SJSA1 (cell line): ENCODE measurements at regions not wholly inside any gene's neighbourhood (a gene's known extent, or its start where the extent isn't known, plus 50 kb on each side); places are given as distances from the start of the nearest gene placed in this dataset.

Source experiments
- DNase-seq, 2 experiments: peaks; one replicate each; pipeline ENCODE4 v3.0.0-alpha.2; 2015 to 2020; ENCODE audit warnings: low spot score in 2 of 2, low read depth in 1 of 2
- H3K27ac ChIP-seq: fragments of 250-450 bp; sonication (Bioruptor Pico); 2 replicates; pipeline ENCODE4 v1.5.1; 2020; ENCODE audit warnings: mild to moderate bottlenecking, moderate library complexity
- H3K27me3 ChIP-seq: fragments of 250-450 bp; sonication (Bioruptor Pico); replicated peaks from 2 replicates; pipeline ENCODE4 v1.5.1; 2020; ENCODE audit warnings: mild to moderate bottlenecking, moderate library complexity
- H3K36me3 ChIP-seq: fragments of 250-450 bp; sonication (Bioruptor Pico); 2 replicates; pipeline ENCODE4 v1.5.1; 2020; ENCODE audit warnings: mild to moderate bottlenecking
- H3K4me1 ChIP-seq: fragments of 250-450 bp; sonication (Bioruptor Pico); replicated peaks from 2 replicates; pipeline ENCODE4 v1.6.1; 2021; ENCODE audit warnings: mild to moderate bottlenecking
- H3K4me3 ChIP-seq: fragments of 250-450 bp; sonication (Bioruptor Pico); 2 replicates; pipeline ENCODE4 v1.5.1; 2020; ENCODE audit warnings: mild to moderate bottlenecking
- H3K9me3 ChIP-seq: fragments of 250-450 bp; sonication (Bioruptor Pico); replicated peaks from 2 replicates; pipeline ENCODE4 v1.5.1; 2020; ENCODE audit warnings: mild to moderate bottlenecking

DNA sequence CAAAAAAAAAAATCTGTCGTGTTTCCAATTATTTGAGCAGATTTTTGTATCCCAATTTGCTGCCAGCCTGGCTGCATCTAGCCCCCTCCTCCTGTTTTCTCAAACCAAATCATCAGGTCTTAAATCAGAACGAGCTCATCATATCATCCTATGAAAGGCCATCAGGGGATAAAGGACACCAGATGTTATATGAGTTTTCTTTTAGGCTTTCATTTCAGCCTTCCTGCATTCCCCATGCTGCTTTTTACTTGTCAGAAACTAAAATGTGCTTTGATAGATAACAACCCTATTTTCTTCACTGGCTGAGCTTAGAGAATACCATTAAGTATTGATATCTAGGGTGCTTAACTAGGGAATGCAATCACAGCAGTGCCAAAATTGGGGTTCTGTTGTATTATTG, 968.4 kb upstream of the SLC35B3 start:
- Histone ChIP-seq H3K27ac (no peak overlapping the region), H3K4me1 (peaks cover 25% of the 10 kb centered on the region), H3K4me3 (no peak overlapping the region), H3K9me3 (no peaks in the 10 kb centered on the region), H3K27me3 (no peaks in the 10 kb centered on the region), H3K36me3 (no peaks in the 10 kb centered on the region)
- no peak for DNase-seq

DNA sequence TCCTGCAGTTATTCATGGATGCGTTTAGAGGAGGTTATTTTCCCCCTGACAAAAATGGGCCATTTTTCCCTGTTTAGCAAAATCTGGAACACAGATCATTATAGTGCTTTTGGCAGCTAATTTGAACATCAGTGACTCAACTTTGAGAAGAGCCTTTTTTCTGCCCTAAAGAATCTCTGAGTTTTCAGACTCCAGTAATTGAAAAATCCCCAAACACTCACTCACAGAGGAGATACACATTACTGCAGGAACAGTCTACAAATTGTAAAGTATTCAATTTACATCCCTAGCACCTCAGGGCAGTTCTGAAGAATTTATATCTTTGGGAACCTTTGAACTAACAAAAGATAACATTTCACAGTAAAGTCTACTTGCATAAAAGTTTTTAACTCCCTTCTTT, 966.6 kb upstream of the SLC35B3 start:
- Histone ChIP-seq H3K4me1 (peaks cover 16% of the 10 kb centered on the region), H3K27ac (no peak overlapping the region), H3K27me3 (no peaks in the 10 kb centered on the region), H3K9me3 (no peaks in the 10 kb centered on the region), H3K4me3 (no peak overlapping the region), H3K36me3 (no peaks in the 10 kb centered on the region)
- no peak for DNase-seq

- H3K27ac ChIP-seq = no peak overlapping the region
Observed at GRCh38 chr6:9399916-9400315, 964.6 kb upstream of the SLC35B3 start.

GRCh38 chr6:9398767-9399373, 963.5 kb upstream of the SLC35B3 start:
- Histone ChIP-seq H3K36me3 (no peaks in the 10 kb centered on the region), H3K9me3 (no peaks in the 10 kb centered on the region), H3K4me1 (no peaks in the 10 kb centered on the region), H3K4me3 (no peak overlapping the region), H3K27me3 (no peaks in the 10 kb centered on the region), H3K27ac (no peak overlapping the region)
- DNase-seq = no peak

More at GRCh38 chr6:9399916-9400315, 964.6 kb upstream of the SLC35B3 start:
- DNase-seq = no peak
- Histone ChIP-seq H3K4me1 (peaks cover 5% of the 10 kb centered on the region), H3K4me3 (no peak overlapping the region), H3K9me3 (no peaks in the 10 kb centered on the region), H3K36me3 (no peaks in the 10 kb centered on the region), H3K27me3 (no peaks in the 10 kb centered on the region)

GRCh38 chr6:9398071-9398766, 962.9 kb upstream of the SLC35B3 start:
- Histone ChIP-seq H3K9me3 (no peaks in the 10 kb centered on the region), H3K4me1 (no peaks in the 10 kb centered on the region), H3K27ac (no peak overlapping the region), H3K27me3 (no peaks in the 10 kb centered on the region), H3K4me3 (no peak overlapping the region), H3K36me3 (no peaks in the 10 kb centered on the region)
- no peak for DNase-seq

GRCh38 chr6:9388596-9388995, 953.3 kb upstream of the SLC35B3 start:
- no peaks in the 10 kb centered on the region for H3K4me1 ChIP-seq
- no peaks in the 10 kb centered on the region for H3K36me3 ChIP-seq
- H3K27me3 ChIP-seq = no peaks in the 10 kb centered on the region
- DNase-seq = no peak
- H3K4me3 ChIP-seq = no peak overlapping the region
- no peak overlapping the region for H3K27ac ChIP-seq
- H3K9me3 ChIP-seq = no peaks in the 10 kb centered on the region

- H3K27ac ChIP-seq = no peak overlapping the region
- no peaks in the 10 kb centered on the region for H3K9me3 ChIP-seq
- no peaks in the 10 kb centered on the region for H3K36me3 ChIP-seq
- H3K4me3 ChIP-seq = no peak overlapping the region
- H3K27me3 ChIP-seq = no peaks in the 10 kb centered on the region
- no peak for DNase-seq
- H3K4me1 ChIP-seq = no peaks in the 10 kb centered on the region
Observed at GRCh38 chr6:9380568-9380967, 945.2 kb upstream of the SLC35B3 start.

- H3K27ac ChIP-seq = no peak overlapping the region
- H3K4me1 ChIP-seq = no peaks in the 10 kb centered on the region
- H3K4me3 ChIP-seq = no peak overlapping the region
- no peak for DNase-seq
- no peaks in the 10 kb centered on the region; the same call in 1 of the 2 replicates for H3K27me3 ChIP-seq
- H3K36me3 ChIP-seq = no peaks in the 10 kb centered on the region
- no peaks in the 10 kb centered on the region for H3K9me3 ChIP-seq
Observed at GRCh38 chr6:9373308-9373707, 938.0 kb upstream of the SLC35B3 start.

- Histone ChIP-seq H3K36me3 (no peaks in the 10 kb centered on the region), H3K27me3 (no peaks in the 10 kb centered on the region; the same call in 1 of the 2 replicates), H3K9me3 (no peaks in the 10 kb centered on the region), H3K4me1 (no peaks in the 10 kb centered on the region), H3K27ac (no peak overlapping the region), H3K4me3 (no peak overlapping the region)
- no peak for DNase-seq
Observed at GRCh38 chr6:9370480-9370879, 935.1 kb upstream of the SLC35B3 start.

GRCh38 chr6:9365378-9365777, 930.0 kb upstream of the SLC35B3 start:
- no peak for DNase-seq
- no peaks in the 10 kb centered on the region for H3K27me3 ChIP-seq

GRCh38 chr6:9361749-9362148, 926.4 kb upstream of the SLC35B3 start:
- Histone ChIP-seq H3K36me3 (no peaks in the 10 kb centered on the region), H3K4me3 (no peak overlapping the region), H3K27ac (no peak overlapping the region), H3K9me3 (no peaks in the 10 kb centered on the region), H3K4me1 (no peaks in the 10 kb centered on the region), H3K27me3 (no peaks in the 10 kb centered on the region)
- no peak for DNase-seq

More at GRCh38 chr6:9365378-9365777, 930.0 kb upstream of the SLC35B3 start:
- Histone ChIP-seq H3K4me1 (no peaks in the 10 kb centered on the region), H3K36me3 (no peaks in the 10 kb centered on the region), H3K4me3 (no peak overlapping the region), H3K27ac (no peak overlapping the region), H3K9me3 (no peaks in the 10 kb centered on the region)

DNA sequence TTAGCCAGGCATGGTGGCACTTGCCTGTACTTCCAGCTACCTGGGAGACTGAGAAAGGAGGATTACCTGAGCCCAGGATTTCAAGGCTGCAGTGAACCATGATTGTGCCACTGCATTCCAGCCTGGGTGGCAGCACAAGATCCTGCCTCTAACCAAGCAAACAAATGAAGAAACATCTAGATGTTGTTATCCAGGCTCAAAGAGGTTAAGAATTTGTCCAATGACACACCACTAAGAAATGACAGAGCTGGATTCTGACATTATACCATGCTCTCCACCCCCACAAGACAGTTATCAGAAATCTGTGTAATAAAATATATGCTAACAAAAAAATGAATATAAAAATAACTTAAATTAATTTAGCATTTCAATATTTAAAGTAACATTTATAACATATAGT, 925.5 kb upstream of the SLC35B3 start:
- H3K27me3 ChIP-seq = no peaks in the 10 kb centered on the region
- no peak overlapping the region for H3K27ac ChIP-seq
- no peaks in the 10 kb centered on the region for H3K36me3 ChIP-seq
- no peaks in the 10 kb centered on the region for H3K9me3 ChIP-seq
- no peak overlapping the region for H3K4me3 ChIP-seq
- H3K4me1 ChIP-seq = no peaks in the 10 kb centered on the region
- no peak for DNase-seq

- H3K9me3 ChIP-seq = no peaks in the 10 kb centered on the region; the same call in 1 of the 2 replicates
- H3K4me3 ChIP-seq = no peak overlapping the region
- no peaks in the 10 kb centered on the region for H3K36me3 ChIP-seq
- DNase-seq = no peak
- H3K27me3 ChIP-seq = no peaks in the 10 kb centered on the region
- no peaks in the 10 kb centered on the region for H3K4me1 ChIP-seq
- H3K27ac ChIP-seq = no peak overlapping the region
Observed at GRCh38 chr6:9347608-9348007, 912.3 kb upstream of the SLC35B3 start.

DNA sequence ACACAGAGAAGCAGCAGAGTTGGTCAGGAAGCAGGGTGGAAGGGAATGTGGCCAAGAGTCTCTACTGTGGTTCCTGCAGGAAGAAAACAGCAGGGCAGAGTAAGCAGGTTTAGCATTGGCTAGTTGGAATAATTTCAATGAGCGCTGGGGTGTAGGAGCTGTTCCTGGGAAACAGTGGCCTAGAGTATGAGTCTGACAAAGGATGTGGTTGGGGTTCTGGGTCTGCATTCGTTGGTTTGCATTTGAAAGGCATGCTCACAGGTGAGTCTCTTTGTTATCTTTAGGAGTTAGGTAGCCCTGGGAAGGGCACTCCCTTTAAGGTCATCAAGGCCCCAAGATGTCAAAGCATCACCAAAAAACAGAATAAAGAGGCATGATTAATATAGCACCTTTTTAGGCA, 911.6 kb upstream of the SLC35B3 start:
- no peaks in the 10 kb centered on the region for H3K36me3 ChIP-seq
- no peak overlapping the region for H3K27ac ChIP-seq
- H3K4me1 ChIP-seq = no peaks in the 10 kb centered on the region
- no peaks in the 10 kb centered on the region for H3K27me3 ChIP-seq
- H3K4me3 ChIP-seq = no peak overlapping the region
- H3K9me3 ChIP-seq = no peaks in the 10 kb centered on the region; the same call in 1 of the 2 replicates
- DNase-seq = no peak
